Suprapubic skin (tissue), 4 donors: ENCODE measurements at regions not wholly inside any gene's neighbourhood (a gene's known extent, or its start where the extent isn't known, plus 50 kb on each side); places are given as distances from the start of the nearest gene placed in this dataset.
"Not testable (repeated sequence)": the region's sequence is repeated elsewhere in the genome, so short reads cannot be mapped to it uniquely, and the experiment has no call there.

Source experiments
- DNase-seq, 2 donors: peaks; one replicate each; pipeline ENCODE4 v3.0.0-alpha.2; 2019; ENCODE audit warnings: low spot score in 2 of 2
- H3K27ac ChIP-seq: fragments of 200-600 bp; sonication (generic); one replicate; pipeline ENCODE4 v1.5.1; 2019
- H3K27me3 ChIP-seq: fragments of 200-600 bp; sonication (generic); one replicate; pipeline ENCODE4 v1.5.1; 2019
- H3K36me3 ChIP-seq: fragments of 200-600 bp; sonication (generic); one replicate; pipeline ENCODE4 v1.5.1; 2019
- H3K4me1 ChIP-seq: fragments of 200-600 bp; sonication (generic); one replicate; pipeline ENCODE4 v1.5.1; 2019
- H3K4me3 ChIP-seq: fragments of 200-600 bp; sonication (generic); one replicate; pipeline ENCODE4 v1.5.1; 2019; ENCODE audit warnings: mild to moderate bottlenecking
- H3K9me3 ChIP-seq: fragments of 200-600 bp; sonication (generic); one replicate; pipeline ENCODE4 v1.5.1; 2019
- EP300 ChIP-seq: sonication (generic); formaldehyde crosslinking; IDR thresholded peaks from one replicate; pipeline ENCODE4 v1.6.1; 2017; ENCODE audit warnings: antibody characterized with exemption
- POLR2A ChIP-seq, 2 donors: fragments of 450-650 bp; IDR thresholded peaks; one replicate each; pipeline ENCODE4 v1.6.1; 2017; ENCODE audit warnings: antibody characterized with exemption in 2 of 2, mild to moderate bottlenecking in 2 of 2, moderate library complexity in 2 of 2
- POLR2AphosphoS5 ChIP-seq, 3 donors: sonication (generic); formaldehyde crosslinking; IDR thresholded peaks; one replicate each; pipeline ENCODE4 v1.6.1; 2017; ENCODE audit warnings: antibody characterized with exemption in 3 of 3
- WGBS: methylation state at CpG from one replicate; pipeline ENCODE4 v1.1.5; 2018; 5-methylcytosine and 5-hydroxymethylcytosine counted together
- TF ChIP-seq, protein P1 (sequence below), 2 donors: fragments of 200-600 bp in 1 of 2; fragments of 450-650 bp in 1 of 2; sonication (generic) in 1 of 2; IDR thresholded peaks; one replicate each; pipeline ENCODE4 v1.5.1; 2016 to 2019; ENCODE audit warnings: antibody characterized with exemption in 2 of 2, mild to moderate bottlenecking in 1 of 2, moderate library complexity in 1 of 2

DNA sequence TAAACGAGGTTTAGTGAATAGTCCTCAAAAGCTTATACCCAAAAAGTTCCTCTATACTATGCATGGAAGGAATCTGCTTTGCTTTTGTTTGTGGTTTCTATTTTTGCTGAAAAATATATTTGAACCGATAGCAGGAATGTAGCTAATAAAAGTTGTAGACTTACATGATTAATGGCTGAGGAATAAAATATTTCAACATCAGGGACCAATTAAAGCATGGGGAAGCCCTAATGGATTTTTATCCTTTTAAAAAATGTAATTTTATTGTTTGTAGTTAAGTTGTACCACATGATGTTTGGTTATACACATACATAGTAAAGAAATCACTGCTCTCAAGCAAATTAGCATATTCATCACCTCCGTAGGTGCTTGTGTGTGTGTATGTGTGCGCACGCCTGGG lies 295.3 kb upstream of the CNTN5 start:
- H3K27me3 ChIP-seq = no peaks in the 10 kb centered on the region
- TF ChIP-seq EP300 (no peak), POLR2A (IDR thresholded peaks at IDR 0.05) (no peak), POLR2AphosphoS5 (IDR thresholded peaks at IDR 0.05) (no peak)
- TF ChIP-seq, protein P1, sequence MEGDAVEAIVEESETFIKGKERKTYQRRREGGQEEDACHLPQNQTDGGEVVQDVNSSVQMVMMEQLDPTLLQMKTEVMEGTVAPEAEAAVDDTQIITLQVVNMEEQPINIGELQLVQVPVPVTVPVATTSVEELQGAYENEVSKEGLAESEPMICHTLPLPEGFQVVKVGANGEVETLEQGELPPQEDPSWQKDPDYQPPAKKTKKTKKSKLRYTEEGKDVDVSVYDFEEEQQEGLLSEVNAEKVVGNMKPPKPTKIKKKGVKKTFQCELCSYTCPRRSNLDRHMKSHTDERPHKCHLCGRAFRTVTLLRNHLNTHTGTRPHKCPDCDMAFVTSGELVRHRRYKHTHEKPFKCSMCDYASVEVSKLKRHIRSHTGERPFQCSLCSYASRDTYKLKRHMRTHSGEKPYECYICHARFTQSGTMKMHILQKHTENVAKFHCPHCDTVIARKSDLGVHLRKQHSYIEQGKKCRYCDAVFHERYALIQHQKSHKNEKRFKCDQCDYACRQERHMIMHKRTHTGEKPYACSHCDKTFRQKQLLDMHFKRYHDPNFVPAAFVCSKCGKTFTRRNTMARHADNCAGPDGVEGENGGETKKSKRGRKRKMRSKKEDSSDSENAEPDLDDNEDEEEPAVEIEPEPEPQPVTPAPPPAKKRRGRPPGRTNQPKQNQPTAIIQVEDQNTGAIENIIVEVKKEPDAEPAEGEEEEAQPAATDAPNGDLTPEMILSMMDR (IDR thresholded peaks at IDR 0.05) = no peak
- no peaks in the 10 kb centered on the region for H3K4me1 ChIP-seq
- no peak overlapping the region for H3K27ac ChIP-seq
- no peaks in the 10 kb centered on the region for H3K36me3 ChIP-seq
- DNase-seq = no peak
- no peaks in the 10 kb centered on the region for H3K9me3 ChIP-seq
- H3K4me3 ChIP-seq = no peak overlapping the region
- WGBS = 54% methylated on average over 5 of the region's 5 CpGs

DNA sequence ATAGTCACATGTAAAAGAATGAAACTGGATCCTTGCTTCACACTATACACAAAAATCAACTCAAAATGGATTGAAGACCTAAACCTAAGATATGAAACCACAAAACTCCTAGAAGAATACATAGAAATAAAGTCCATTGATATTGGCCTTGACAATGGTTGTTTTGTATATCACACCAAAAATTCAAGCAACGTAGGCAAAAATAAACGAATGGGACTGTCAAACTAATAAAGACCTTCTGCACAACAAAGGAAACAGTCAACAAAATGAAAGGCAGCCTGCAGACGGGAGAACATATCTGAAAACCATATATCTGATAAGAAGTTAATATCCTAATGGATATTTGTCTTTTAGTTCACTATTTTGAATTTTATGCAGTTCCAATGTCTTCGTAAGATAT lies 292.3 kb upstream of the CNTN5 start:
- Histone ChIP-seq H3K9me3 (no peaks in the 10 kb centered on the region), H3K36me3 (no peaks in the 10 kb centered on the region), H3K27ac (no peak overlapping the region), H3K4me3 (no peak overlapping the region), H3K27me3 (no peaks in the 10 kb centered on the region), H3K4me1 (no peaks in the 10 kb centered on the region)
- WGBS = 89% methylated on average over 4 of the region's 4 CpGs
- DNase-seq = no peak
- no peak for TF ChIP-seq POLR2AphosphoS5 (IDR thresholded peaks at IDR 0.05)
- TF ChIP-seq POLR2A (IDR thresholded peaks at IDR 0.05) = no peak

DNA sequence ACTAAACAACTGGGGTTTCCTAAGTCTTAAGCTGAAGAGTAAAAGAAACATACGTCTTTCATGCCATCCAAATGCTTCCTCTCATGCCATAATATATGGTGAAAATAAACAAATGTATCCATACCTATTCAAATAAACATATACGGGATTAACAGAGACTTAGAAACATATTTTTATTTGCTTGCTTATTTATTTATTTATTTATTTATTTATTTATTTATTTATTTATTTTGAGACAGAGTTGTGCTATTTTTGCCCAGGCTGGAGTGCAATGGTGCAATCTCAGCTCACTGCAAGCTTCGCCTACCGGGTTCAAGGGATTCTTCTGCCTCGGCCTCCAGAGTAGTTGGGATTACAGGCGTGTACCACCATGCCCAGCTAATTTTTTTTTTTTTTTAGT lies 291.6 kb upstream of the CNTN5 start:
- H3K27ac ChIP-seq = no peak overlapping the region
- DNase-seq = no peak
- H3K27me3 ChIP-seq = no peaks in the 10 kb centered on the region
- no peak overlapping the region for H3K4me3 ChIP-seq
- no peaks in the 10 kb centered on the region for H3K9me3 ChIP-seq
- 94% methylated on average over 6 of the region's 6 CpGs for WGBS
- no peaks in the 10 kb centered on the region for H3K4me1 ChIP-seq
- no peaks in the 10 kb centered on the region for H3K36me3 ChIP-seq
- no peak for TF ChIP-seq POLR2AphosphoS5 (IDR thresholded peaks at IDR 0.05)
- TF ChIP-seq EP300 = no peak
- TF ChIP-seq, protein P1 (IDR thresholded peaks at IDR 0.05) = no peak
- TF ChIP-seq POLR2A (IDR thresholded peaks at IDR 0.05) = no peak

DNA sequence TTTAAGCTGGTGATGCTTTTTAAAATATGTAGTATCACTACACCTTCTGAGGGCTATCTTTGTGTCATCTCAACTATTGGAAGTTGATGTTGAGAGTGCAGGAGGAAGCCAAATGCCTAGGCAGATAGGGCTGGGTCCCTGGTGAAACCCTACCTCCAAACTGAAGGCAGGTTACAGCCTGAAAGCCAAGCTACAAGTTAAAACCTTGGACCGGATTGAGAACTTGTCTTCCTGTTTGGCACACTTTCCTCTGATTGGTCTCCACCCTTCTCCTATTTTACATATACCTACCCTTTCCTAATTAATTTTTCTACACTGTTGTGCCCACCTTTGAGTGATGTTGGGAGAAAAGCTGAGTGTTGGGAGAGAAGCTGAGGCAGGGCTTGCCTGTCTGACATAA lies 287.8 kb upstream of the CNTN5 start:
- Histone ChIP-seq H3K27me3 (no peaks in the 10 kb centered on the region), H3K36me3 (no peaks in the 10 kb centered on the region), H3K27ac (no peak overlapping the region), H3K9me3 (no peaks in the 10 kb centered on the region), H3K4me3 (no peak overlapping the region), H3K4me1 (no peaks in the 10 kb centered on the region)
- 65% methylated on average over 1 of the region's 1 CpG for WGBS
- TF ChIP-seq POLR2AphosphoS5 (IDR thresholded peaks at IDR 0.05) (no peak), EP300 (no peak), POLR2A (IDR thresholded peaks at IDR 0.05) (no peak)
- TF ChIP-seq, protein P1 (IDR thresholded peaks at IDR 0.05) = no peak
- no peak for DNase-seq

DNA sequence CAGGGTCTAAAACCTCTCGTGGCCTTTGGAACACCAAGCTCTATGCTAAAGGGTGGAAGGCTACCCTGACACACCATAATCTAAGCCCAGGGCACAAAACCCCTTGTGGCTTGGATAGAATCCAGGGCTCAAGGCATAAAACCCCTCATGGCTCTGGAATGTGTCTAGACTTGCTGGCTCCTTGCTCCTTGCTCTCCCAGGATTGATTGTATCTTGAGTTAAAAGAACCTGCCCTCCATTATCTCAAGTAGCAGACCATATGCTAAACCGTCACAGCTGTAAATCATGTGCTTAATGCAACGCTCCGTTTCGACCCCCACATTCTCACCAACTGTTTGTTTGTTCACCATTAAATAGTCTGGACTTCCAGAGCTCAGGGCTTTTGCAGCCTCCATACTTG lies 287.4 kb upstream of the CNTN5 start:
- H3K27ac ChIP-seq, H3K4me3 ChIP-seq, H3K4me1 ChIP-seq, H3K36me3 ChIP-seq, DNase-seq, H3K27me3 ChIP-seq, H3K9me3 ChIP-seq: not testable (repeated sequence)
- 33% methylated on average over 5 of the region's 5 CpGs for WGBS

DNA sequence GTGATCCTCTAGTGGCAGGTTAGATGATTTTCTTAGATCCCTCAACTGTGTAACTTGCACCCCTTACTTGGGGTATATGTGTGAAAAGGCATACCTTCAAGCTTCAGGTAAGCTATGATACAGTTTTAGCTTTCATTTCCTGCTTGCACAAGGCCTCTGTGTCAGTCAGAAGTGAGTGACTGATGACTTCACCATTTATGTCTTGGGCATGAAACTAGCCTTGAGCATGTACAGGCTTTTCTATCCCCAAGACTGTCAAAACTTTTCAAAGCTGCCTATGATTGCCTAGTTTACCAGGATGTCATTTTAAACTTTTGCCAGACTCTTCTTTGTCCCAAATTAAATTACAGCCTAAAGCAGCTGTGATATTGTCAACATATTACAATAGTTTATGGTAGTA lies 286.1 kb upstream of the CNTN5 start:
- DNase-seq = no peak
- no peaks in the 10 kb centered on the region for H3K36me3 ChIP-seq
- no peaks in the 10 kb centered on the region for H3K4me1 ChIP-seq
- no peaks in the 10 kb centered on the region for H3K9me3 ChIP-seq
- TF ChIP-seq POLR2AphosphoS5 (IDR thresholded peaks at IDR 0.05) = no peak
- TF ChIP-seq, protein P1 (IDR thresholded peaks at IDR 0.05) = no peak
- TF ChIP-seq EP300 = no peak
- TF ChIP-seq POLR2A (IDR thresholded peaks at IDR 0.05) = no peak
- no peak overlapping the region for H3K27ac ChIP-seq
- no peaks in the 10 kb centered on the region for H3K27me3 ChIP-seq
- no peak overlapping the region for H3K4me3 ChIP-seq
